ENCODE measurements at regions not wholly inside any gene's neighbourhood (a gene's known extent, or its start where the extent isn't known, plus 50 kb on each side); places are given as distances from the start of the nearest gene placed in this dataset.

GRCh38 chr11:71178076-71178475, 74.3 kb downstream of the SHANK2 start:
- Histone ChIP-seq H3K27ac (no peak overlapping the region), H3K27me3 (no peaks in the 10 kb centered on the region), H3K4me3 (no peak overlapping the region), H3K36me3 (replicated peaks in 1 of 2) (no peaks in the 10 kb centered on the region), H3K4me1 (replicated peaks in 1 of 2) (no peaks in the 10 kb centered on the region), H3K9me3 (replicated peaks in 1 of 3) (peaks cover 0 to 12% (median 0%) of the 10 kb centered on the region in 3 donors)
- 64 to 87% (median 79%) methylated on average over 3 of the region's 3 CpGs for WGBS, 4 donors
- DNase-seq: no peak
- intact Hi-C loops (cut with DNase I): no loop called here
- TF ChIP-seq CTCF (IDR thresholded peaks at IDR 0.05) (no peak), POLR2A (IDR thresholded peaks at IDR 0.05) (no peak)

GRCh38 chr11:71176812-71177211, 75.6 kb downstream of the SHANK2 start:
- Histone ChIP-seq H3K36me3 (replicated peaks in 1 of 2) (no peaks in the 10 kb centered on the region), H3K27ac (no peak overlapping the region), H3K4me1 (replicated peaks in 1 of 2) (no peaks in the 10 kb centered on the region), H3K9me3 (replicated peaks in 1 of 3) (peaks cover 0 to 12% (median 0%) of the 10 kb centered on the region in 3 donors), H3K4me3 (no peak overlapping the region), H3K27me3 (no peaks in the 10 kb centered on the region)
- no peak for TF ChIP-seq POLR2A (IDR thresholded peaks at IDR 0.05)
- TF ChIP-seq CTCF (IDR thresholded peaks at IDR 0.05): no peak
- intact Hi-C loops (cut with DNase I): no loop called here
- no peak for DNase-seq
- 76 to 87% (median 80%) methylated on average over 2 of the region's 2 CpGs for WGBS, 4 donors

DNA sequence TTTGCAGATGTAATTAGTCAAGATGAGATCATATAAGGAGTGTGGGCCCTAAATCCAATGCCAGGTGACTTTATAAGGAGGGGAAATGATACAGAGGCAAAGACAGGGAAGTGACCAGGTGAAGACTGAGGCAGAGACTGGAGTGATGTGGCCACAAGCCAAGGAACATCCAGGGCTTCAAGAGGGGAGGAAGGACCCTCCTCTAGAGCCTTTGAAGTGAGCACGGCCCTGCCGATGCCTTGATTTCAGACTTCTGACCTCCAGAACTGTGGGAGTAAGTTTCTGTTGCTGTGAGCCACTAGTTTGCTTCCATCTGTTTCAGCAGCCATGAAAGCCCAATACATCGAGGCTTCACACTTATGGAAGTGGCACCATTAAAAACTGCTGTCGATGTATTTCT, 78.7 kb downstream of the SHANK2 start:
- TF ChIP-seq CTCF (IDR thresholded peaks at IDR 0.05) (no peak), POLR2A (IDR thresholded peaks at IDR 0.05) (no peak)
- Histone ChIP-seq H3K36me3 (replicated peaks in 1 of 2) (no peaks in the 10 kb centered on the region), H3K27ac (no peak overlapping the region), H3K9me3 (replicated peaks in 1 of 3) (peaks cover 0 to 12% (median 0%) of the 10 kb centered on the region in 3 donors), H3K27me3 (no peaks in the 10 kb centered on the region), H3K4me1 (replicated peaks in 1 of 2) (no peaks in the 10 kb centered on the region), H3K4me3 (no peak overlapping the region)
- WGBS, 4 donors: 83 to 91% (median 88%) methylated on average over 4 of the region's 4 CpGs
- intact Hi-C loops (cut with DNase I): no loop called here
- DNase-seq: no peak

DNA sequence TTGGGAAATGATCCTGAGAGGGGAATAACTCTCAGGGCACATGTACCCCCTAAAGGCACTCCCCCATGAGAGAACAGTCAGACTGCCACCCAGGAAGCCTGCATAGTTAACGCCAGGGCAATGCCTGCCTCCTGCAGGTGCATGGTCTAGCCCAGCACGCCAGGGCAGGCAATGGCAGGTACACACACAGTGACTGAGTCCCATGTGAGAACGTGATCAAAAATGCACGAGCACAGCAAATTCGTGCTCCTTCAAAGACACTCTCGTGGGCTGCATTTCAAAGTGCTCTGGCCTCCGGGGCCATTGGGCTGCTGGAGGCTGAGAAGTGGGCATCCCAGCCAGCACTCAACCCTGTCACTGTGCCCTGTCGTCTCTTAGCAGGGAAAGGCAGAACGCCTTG, 79.7 kb downstream of the SHANK2 start:
- intact Hi-C loops (cut with DNase I): no loop called here
- H3K9me3 ChIP-seq (replicated peaks in 1 of 3): peaks cover 0 to 12% (median 0%) of the 10 kb centered on the region in 3 donors
- no peaks in the 10 kb centered on the region for H3K36me3 ChIP-seq (replicated peaks in 1 of 2)
- H3K4me1 ChIP-seq (replicated peaks in 1 of 2): no peaks in the 10 kb centered on the region
- TF ChIP-seq CTCF (IDR thresholded peaks at IDR 0.05) (no peak), POLR2A (IDR thresholded peaks at IDR 0.05) (no peak)
- no peaks in the 10 kb centered on the region for H3K27me3 ChIP-seq
- no peak for DNase-seq
- H3K27ac ChIP-seq: no peak overlapping the region
- H3K4me3 ChIP-seq: no peak overlapping the region
- WGBS, 4 donors: 66 to 80% (median 71%) methylated on average over 5 to 9 of the region's 9 CpGs

Data from adrenal gland (tissue), 9 donors.